ENCODE measurements at regions not wholly inside any gene's neighbourhood (a gene's known extent, or its start where the extent isn't known, plus 50 kb on each side); places are given as distances from the start of the nearest gene placed in this dataset.

GRCh38 chr15:46270481-46271147 is 635.8 kb downstream of the SQOR start:
- TF ChIP-seq SRY (CRISPR knock-in tag; IDR thresholded peaks at IDR 0.05) (no peak), ZSCAN12 (CRISPR knock-in tag; IDR thresholded peaks at IDR 0.05) (no peak), RFX5 (IDR thresholded peaks at IDR 0.05; ENCODE audit: low read depth, low read length) (no peak), THAP7 (CRISPR knock-in tag; IDR thresholded peaks at IDR 0.05) (no peak), ZBTB3 (CRISPR knock-in tag; IDR thresholded peaks at IDR 0.05; ENCODE audit: borderline replicate concordance, low read depth) (no peak), THAP9 (CRISPR knock-in tag; IDR thresholded peaks at IDR 0.05; ENCODE audit: borderline replicate concordance) (no peak), HNRNPLL (IDR thresholded peaks at IDR 0.05; ENCODE audit: low read depth, low read length, poor library complexity, severe bottlenecking) (no peak), ZBTB38 (CRISPR knock-in tag; IDR thresholded peaks at IDR 0.05) (no peak), ZNF773 (CRISPR knock-in tag; IDR thresholded peaks at IDR 0.05; ENCODE audit: borderline replicate concordance) (no peak), ELK4 (CRISPR knock-in tag; IDR thresholded peaks at IDR 0.05; ENCODE audit: borderline replicate concordance) (no peak), CBX2 (IDR thresholded peaks at IDR 0.05; ENCODE audit: low read depth, low read length) (no peak), CBX2 (CRISPR knock-in tag; IDR thresholded peaks at IDR 0.05; ENCODE audit: low read depth) (no peak), NFKBIZ (CRISPR knock-in tag; IDR thresholded peaks at IDR 0.05) (no peak), CENPT (CRISPR knock-in tag; IDR thresholded peaks at IDR 0.05; ENCODE audit: low read depth) (no peak), IKZF4 (CRISPR knock-in tag; IDR thresholded peaks at IDR 0.05; ENCODE audit: borderline replicate concordance, low read depth, not compliant biosample characterization) (no peak)
- ATAC-seq (no peak), FAIRE-seq (no peak), DNase-seq (ENCODE audit: low spot score) (no peak)
- ChIA-PET POLR2A (no interaction called here), CTCF (ENCODE audit: low intra/inter-chr PET ratio, low total read pairs) (no interaction called here)
- no peaks in the 10 kb centered on the region for H3K36me3 ChIP-seq (replicated peaks in 1 of 2; ENCODE audit: control insufficient read depth in 1 of 2, insufficient read depth in 2 of 2, low read length in 2 of 2)
- H3K4me3 ChIP-seq (replicated peaks in 1 of 3; ENCODE audit: insufficient read depth in 1 of 3, low read depth in 2 of 3, low read length in 3 of 3), result no peak overlapping the region
- no peak overlapping the region for H2AFZ ChIP-seq (ENCODE audit: low read length)
- no peaks in the 10 kb centered on the region for H4K20me1 ChIP-seq (ENCODE audit: insufficient read depth, low read length)
- no TSS peak for BruUV-seq (replicated peaks)
- no peaks in the 10 kb centered on the region for H3K4me1 ChIP-seq (ENCODE audit: insufficient read depth, low read length)
- no peak overlapping the region for H3K9ac ChIP-seq (ENCODE audit: insufficient read depth, low read depth, low read length)
- in situ Hi-C loops (cut with HindIII; ENCODE audit: extremely low pct_ligation_motif_present, low pct_unique_long_range_greater_than_20kb) (no loop called here), intact Hi-C loops (cut with micrococcal nuclease; ENCODE audit: unreplicated experiment) (no loop called here)
- H3K9me3 ChIP-seq (ENCODE audit: low read length), result 0 out of 2 replicates have a peak, but pooled peaks cover 6% of the 10 kb centered on the region
- no peaks in the 10 kb centered on the region for H3K79me2 ChIP-seq (ENCODE audit: insufficient read depth, low read length)
- H3K27me3 ChIP-seq (ENCODE audit: control insufficient read depth in 1 of 2, insufficient read depth in 2 of 2, low read length in 2 of 2), result no peaks in the 10 kb centered on the region
- H3K27ac ChIP-seq (ENCODE audit: extremely low read length, insufficient read depth, low read length), result no peak overlapping the region
- 10% methylated on average over 5 of the region's 5 CpGs for WGBS (ENCODE audit: low lambda C conversion rate)
- H3K4me2 ChIP-seq (ENCODE audit: low read depth, low read length), result no peak overlapping the region
